Cardiac muscle cell (in vitro differentiated cells and primary cell): ENCODE measurements at regions not wholly inside any gene's neighbourhood (a gene's known extent, or its start where the extent isn't known, plus 50 kb on each side); places are given as distances from the start of the nearest gene placed in this dataset.

Experiments used
- DNase-seq, 2 donors: peaks; one replicate each; pipeline versions ENCODE4 v3.0.0 to v3.0.0-alpha.2; 2010 to 2017; ENCODE audit warnings: low read depth in 1 of 2, low spot score in 1 of 2
- H3K27ac ChIP-seq: fragments of 200-600 bp; sonication (generic); 2 replicates; pipeline ENCODE4 v1.5.1; 2016
- H3K27me3 ChIP-seq: fragments of 200-600 bp; sonication (generic); 2 replicates; pipeline ENCODE4 v1.6.0; 2016; ENCODE audit warnings: control low read depth
- H3K36me3 ChIP-seq: fragments of 200-600 bp; sonication (generic); 2 replicates; pipeline ENCODE4 v1.5.1; 2016; ENCODE audit warnings: control low read depth
- H3K4me1 ChIP-seq: fragments of 200-600 bp; sonication (generic); 2 replicates; pipeline ENCODE4 v1.8.1; 2017; ENCODE audit warnings: low read depth, mild to moderate bottlenecking, mixed run types
- H3K4me3 ChIP-seq: fragments of 200-600 bp; sonication (generic); 2 replicates; pipeline ENCODE4 v1.5.1; 2016; ENCODE audit warnings: mild to moderate bottlenecking
- H3K9me3 ChIP-seq: fragments of 200-600 bp; sonication (generic); 2 replicates; pipeline ENCODE4 v1.5.1; 2017; ENCODE audit warnings: low read depth, mild to moderate bottlenecking, control low read depth
- CTCF ChIP-seq: IDR thresholded peaks from 2 replicates; pipeline ENCODE4 v1.5.1; 2012; ENCODE audit warnings: low read depth, mild to moderate bottlenecking, low read length

- Histone ChIP-seq H3K4me1 (no peaks in the 10 kb centered on the region), H3K9me3 (no peaks in the 10 kb centered on the region), H3K36me3 (no peaks in the 10 kb centered on the region), H3K27me3 (no peaks in the 10 kb centered on the region), H3K27ac (no peak overlapping the region), H3K4me3 (no peak overlapping the region)
- no peak for TF ChIP-seq CTCF
- DNase-seq, result no peak
These were observed 266.1 kb downstream of the RAB38 start for GRCh38 chr11:87909178-87909577.

- Histone ChIP-seq H3K36me3 (no peaks in the 10 kb centered on the region), H3K9me3 (no peaks in the 10 kb centered on the region), H3K4me1 (no peaks in the 10 kb centered on the region), H3K27me3 (no peaks in the 10 kb centered on the region), H3K4me3 (no peak overlapping the region), H3K27ac (no peak overlapping the region)
- no peak for TF ChIP-seq CTCF
- DNase-seq, result no peak
These were observed 267.2 kb downstream of the RAB38 start for GRCh38 chr11:87908086-87908485.

GRCh38 chr11:87903345-87903744, 271.9 kb downstream of the RAB38 start:
- Histone ChIP-seq H3K36me3 (no peaks in the 10 kb centered on the region), H3K4me3 (no peak overlapping the region), H3K9me3 (no peaks in the 10 kb centered on the region), H3K4me1 (no peaks in the 10 kb centered on the region), H3K27me3 (no peaks in the 10 kb centered on the region), H3K27ac (no peak overlapping the region)
- DNase-seq, result no peak
- no peak for TF ChIP-seq CTCF

- no peak for DNase-seq
- Histone ChIP-seq H3K27me3 (no peaks in the 10 kb centered on the region), H3K9me3 (no peaks in the 10 kb centered on the region), H3K27ac (no peak overlapping the region), H3K4me1 (no peaks in the 10 kb centered on the region), H3K36me3 (no peaks in the 10 kb centered on the region), H3K4me3 (no peak overlapping the region)
- TF ChIP-seq CTCF, result no peak
These were observed 273.9 kb downstream of the RAB38 start for GRCh38 chr11:87901341-87901740.

GRCh38 chr11:87897921-87898320, 277.3 kb downstream of the RAB38 start:
- DNase-seq, result no peak
- Histone ChIP-seq H3K27me3 (no peaks in the 10 kb centered on the region), H3K4me1 (no peaks in the 10 kb centered on the region), H3K36me3 (no peaks in the 10 kb centered on the region), H3K4me3 (no peak overlapping the region), H3K27ac (no peak overlapping the region), H3K9me3 (no peaks in the 10 kb centered on the region)
- TF ChIP-seq CTCF, result no peak

GRCh38 chr11:87897071-87897470, 278.2 kb downstream of the RAB38 start:
- Histone ChIP-seq H3K9me3 (no peaks in the 10 kb centered on the region), H3K27ac (no peak overlapping the region)
- TF ChIP-seq CTCF, result no peak

More at GRCh38 chr11:87897071-87897470, 278.2 kb downstream of the RAB38 start:
- no peaks in the 10 kb centered on the region for H3K36me3 ChIP-seq
- no peak for DNase-seq
- no peak overlapping the region for H3K4me3 ChIP-seq
- no peaks in the 10 kb centered on the region for H3K27me3 ChIP-seq
- H3K4me1 ChIP-seq, result no peaks in the 10 kb centered on the region
